Keratinocyte (primary cell): ENCODE measurements at regions not wholly inside any gene's neighbourhood (a gene's known extent, or its start where the extent isn't known, plus 50 kb on each side); places are given as distances from the start of the nearest gene placed in this dataset.

Source experiments
- DNase-seq: peaks from one replicate; pipeline ENCODE4 v3.0.0-alpha.2; 2011; ENCODE audit warnings: low read depth, missing footprints, low spot score
- FAIRE-seq: peaks from 2 replicates; lab custom pipeline; 2011; peaks lifted over from hg19 to GRCh38; lab: Jason Lieb, UNC
- H2AFZ ChIP-seq: 2 replicates; pipeline ENCODE4 v1.6.0; 2012; ENCODE audit warnings: low read length, control low read depth, inconsistent platforms; ENCODE audit not compliant: control insufficient read depth
- H3K27ac ChIP-seq: 2 replicates; pipeline ENCODE4 v1.5.1; 2011; ENCODE audit warnings: low read length; ENCODE audit not compliant: control insufficient read depth, insufficient read depth
- H3K27me3 ChIP-seq: 3 replicates; pipeline ENCODE4 v1.6.0; 2011; ENCODE audit warnings: low read length; ENCODE audit not compliant: control insufficient read depth, insufficient read depth; ENCODE audit errors: extremely low read depth
- H3K36me3 ChIP-seq, 2 experiments: 2 replicates in 1 of 2; 3 replicates in 1 of 2; pipeline ENCODE4 v1.5.1; 2011; ENCODE audit warnings: low read length in 2 of 2, mild to moderate bottlenecking in 1 of 2; ENCODE audit not compliant: control insufficient read depth in 2 of 2, insufficient read depth in 2 of 2; ENCODE audit errors: extremely low read depth in 1 of 2
- H3K4me1 ChIP-seq: 3 replicates; pipeline ENCODE4 v1.5.1; 2011; ENCODE audit warnings: low read length; ENCODE audit not compliant: control insufficient read depth, insufficient read depth; ENCODE audit errors: extremely low read depth
- H3K4me2 ChIP-seq: 3 replicates; pipeline ENCODE4 v1.6.0; 2011; ENCODE audit warnings: low read depth, low read length; ENCODE audit not compliant: control insufficient read depth, insufficient read depth; ENCODE audit errors: extremely low read depth
- H3K4me3 ChIP-seq, 3 experiments: fragments of 200-600 bp in 1 of 3; sonication (generic) in 1 of 3; 2 replicates in 2 of 3; 3 replicates in 1 of 3; pipeline ENCODE4 v1.5.1; 2011 to 2016; ENCODE audit warnings: low read length in 3 of 3, mild to moderate bottlenecking in 3 of 3, control low read depth in 2 of 3, inconsistent platforms in 1 of 3, low read depth in 1 of 3, mixed read lengths in 1 of 3, mixed run types in 1 of 3, moderate library complexity in 1 of 3; ENCODE audit not compliant: control insufficient read depth in 2 of 3, insufficient read depth in 2 of 3; ENCODE audit errors: extremely low read depth in 1 of 3
- H3K79me2 ChIP-seq: 2 replicates; pipeline ENCODE4 v1.6.0; 2012; ENCODE audit warnings: low read length; ENCODE audit not compliant: control insufficient read depth, insufficient read depth
- H3K9ac ChIP-seq: 3 replicates; pipeline ENCODE4 v1.6.0; 2011; ENCODE audit warnings: low read length; ENCODE audit not compliant: control insufficient read depth, insufficient read depth; ENCODE audit errors: extremely low read depth
- H3K9me1 ChIP-seq: 3 replicates; pipeline ENCODE4 v1.6.0; 2011; ENCODE audit warnings: low read length; ENCODE audit not compliant: control insufficient read depth, insufficient read depth; ENCODE audit errors: extremely low read depth
- H3K9me3 ChIP-seq: 2 replicates; pipeline ENCODE4 v1.5.1; 2012; ENCODE audit warnings: low read depth, low read length; ENCODE audit not compliant: control insufficient read depth
- H4K20me1 ChIP-seq: 3 replicates; pipeline ENCODE4 v1.6.0; 2011; ENCODE audit warnings: low read length; ENCODE audit not compliant: control insufficient read depth, insufficient read depth; ENCODE audit errors: extremely low read depth
- CTCF ChIP-seq, 3 experiments: IDR thresholded peaks in 1 of 3; conservative IDR thresholded peaks in 1 of 3; optimal IDR thresholded peaks in 1 of 3; 2 replicates in 2 of 3; 3 replicates in 1 of 3; pipeline versions ENCODE3 to v1.5.1; 2011; ENCODE audit warnings: low read length in 3 of 3, mild to moderate bottlenecking in 3 of 3, moderate library complexity in 2 of 3, control low read depth in 1 of 3, inconsistent platforms in 1 of 3; ENCODE audit not compliant: insufficient read depth in 2 of 3; ENCODE audit errors: extremely low read depth in 1 of 3
- EZH2 ChIP-seq: IDR thresholded peaks from one replicate; pipeline ENCODE4 v1.6.1; 2012; ENCODE audit warnings: inconsistent platforms, mild to moderate bottlenecking, low read length, moderate library complexity
- dilution Hi-C: fragments of 300-500 bp; cut with MboI; formaldehyde crosslinking; loops from one replicate; pipeline ENCODE4 v1.7.0; 2020; ENCODE audit warnings: low sequenced_read_pairs; ENCODE audit not compliant: extremely low pct_ligation_motif_present

GRCh38 chr6:126202707-126203106 lies 137.2 kb upstream of the CENPW start:
- no peaks in the 10 kb centered on the region for H3K79me2 ChIP-seq
- TF ChIP-seq EZH2, result no peak
- no peak for TF ChIP-seq CTCF (optimal IDR thresholded peaks at IDR 0.05 in 1 of 3, IDR thresholded peaks at IDR 0.05 in 1 of 3, conservative IDR thresholded peaks at IDR 0.05 in 1 of 3; ENCODE audit: extremely low read depth in 1 of 3, insufficient read depth in 2 of 3, low read length in 3 of 3)
- H3K27ac ChIP-seq, result no peak overlapping the region
- DNase-seq (no peak), FAIRE-seq (no peak)
- H3K9me1 ChIP-seq, result no peaks in the 10 kb centered on the region
- H2AFZ ChIP-seq, result no peak overlapping the region
- H3K27me3 ChIP-seq, result no peaks in the 10 kb centered on the region
- no peak overlapping the region for H3K4me3 ChIP-seq
- H3K9me3 ChIP-seq, result no peaks in the 10 kb centered on the region
- H4K20me1 ChIP-seq, result no peaks in the 10 kb centered on the region
- H3K4me2 ChIP-seq, result no peak overlapping the region
- H3K9ac ChIP-seq, result no peak overlapping the region
- dilution Hi-C loops, result no loop called here
- no peaks in the 10 kb centered on the region for H3K4me1 ChIP-seq
- H3K36me3 ChIP-seq, result no peaks in the 10 kb centered on the region

- H3K27ac ChIP-seq, result no peak overlapping the region
- no peaks in the 10 kb centered on the region for H3K9me1 ChIP-seq
- no peak for DNase-seq
- no peak overlapping the region for H3K9ac ChIP-seq
- H4K20me1 ChIP-seq, result no peaks in the 10 kb centered on the region
- H2AFZ ChIP-seq, result no peak overlapping the region
- dilution Hi-C loops, result no loop called here
- no peaks in the 10 kb centered on the region for H3K9me3 ChIP-seq
- no peak overlapping the region for H3K4me3 ChIP-seq
- no peaks in the 10 kb centered on the region for H3K27me3 ChIP-seq
- no peaks in the 10 kb centered on the region for H3K79me2 ChIP-seq
- H3K36me3 ChIP-seq, result no peaks in the 10 kb centered on the region
- no peaks in the 10 kb centered on the region for H3K4me1 ChIP-seq
- TF ChIP-seq CTCF (optimal IDR thresholded peaks at IDR 0.05 in 1 of 3, IDR thresholded peaks at IDR 0.05 in 1 of 3, conservative IDR thresholded peaks at IDR 0.05 in 1 of 3; ENCODE audit: extremely low read depth in 1 of 3, insufficient read depth in 2 of 3, low read length in 3 of 3), result no peak
- no peak for TF ChIP-seq EZH2
- H3K4me2 ChIP-seq, result no peak overlapping the region
- FAIRE-seq, result no peak
Measured at GRCh38 chr6:126204126-126204525, 135.8 kb upstream of the CENPW start.
